GM13977 (cell line): ENCODE measurements at regions not wholly inside any gene's neighbourhood (a gene's known extent, or its start where the extent isn't known, plus 50 kb on each side); places are given as distances from the start of the nearest gene placed in this dataset.

Experiments used
- DNase-seq: peaks from one replicate; pipeline ENCODE4 v3.0.0; 2012; ENCODE audit warnings: low spot score
- CTCF ChIP-seq: IDR thresholded peaks from 2 replicates; pipeline ENCODE4 v1.5.1; 2012; ENCODE audit warnings: mild to moderate bottlenecking, control low read depth; ENCODE audit not compliant: insufficient read depth; ENCODE audit errors: extremely low read depth, missing control alignments
- in situ Hi-C: fragments of 300-500 bp; cut with MboI; formaldehyde crosslinking; loops from one replicate; pipeline ENCODE4 v1.12.0; 2022; ENCODE audit warnings: low sequenced_read_pairs, low pct_unique_long_range_greater_than_20kb, mixed read lengths, inconsistent platforms; ENCODE audit not compliant: unreplicated experiment

- no peak for DNase-seq
- in situ Hi-C loops = loop anchor here (10.0 kb wide), 1 partner anchor 295 kb away; no protein-coding TSS in a partner anchor
Measured at GRCh38 chr18:76699923-76700322, 122.4 kb upstream of the ZNF236 start.

GRCh38 chr18:76697441-76697901, 124.9 kb upstream of the ZNF236 start:
- TF ChIP-seq CTCF = no peak
- no peak for DNase-seq
- in situ Hi-C loops = no loop called here

More at GRCh38 chr18:76699923-76700322, 122.4 kb upstream of the ZNF236 start:
- TF ChIP-seq CTCF = no peak

- TF ChIP-seq CTCF = no peak
- in situ Hi-C loops = no loop called here
- no peak for DNase-seq
Measured at GRCh38 chr18:76691800-76692199, 130.6 kb upstream of the ZNF236 start.

- in situ Hi-C loops = no loop called here
- TF ChIP-seq CTCF = no peak
- DNase-seq = no peak
Measured at GRCh38 chr18:76689646-76690264, 132.6 kb upstream of the ZNF236 start.

- DNase-seq = no peak
- no peak for TF ChIP-seq CTCF
- in situ Hi-C loops = no loop called here
Measured at GRCh38 chr18:76688724-76689472, 133.5 kb upstream of the ZNF236 start.

- DNase-seq = peak; percentile 55
- in situ Hi-C loops = no loop called here
- TF ChIP-seq CTCF = no peak
Measured at GRCh38 chr18:76687304-76687962, 134.9 kb upstream of the ZNF236 start.
